HG02970 (cell line): ENCODE measurements at regions not wholly inside any gene's neighbourhood (a gene's known extent, or its start where the extent isn't known, plus 50 kb on each side); places are given as distances from the start of the nearest gene placed in this dataset.
"Not testable (repeated sequence)": the region's sequence is repeated elsewhere in the genome, so short reads cannot be mapped to it uniquely, and the experiment has no call there.

Source experiments
- ATAC-seq: cut with Tn5 transposase; IDR thresholded peaks from one replicate; pipeline ENCODE4 v1.9.1; 2021; ENCODE audit warnings: mild to moderate bottlenecking, moderate library complexity, moderate number of reproducible peaks; ENCODE audit not compliant: unreplicated experiment, low FRiP score

- ATAC-seq, result no peak
These were observed 565.4 kb upstream of the AUTS2 start for GRCh38 chr7:69032848-69033247.

- ATAC-seq, result no peak
These were observed 562.4 kb upstream of the AUTS2 start for GRCh38 chr7:69035826-69036225.

GRCh38 chr7:69036301-69036700 is 562.0 kb upstream of the AUTS2 start:
- ATAC-seq, result no peak

GRCh38 chr7:69038915-69039314 is 559.4 kb upstream of the AUTS2 start:
- no peak for ATAC-seq

- no peak for ATAC-seq
These were observed 556.1 kb upstream of the AUTS2 start for GRCh38 chr7:69042138-69042537.

GRCh38 chr7:69047151-69047754 is 551.0 kb upstream of the AUTS2 start:
- no peak for ATAC-seq

- no peak for ATAC-seq
These were observed 548.9 kb upstream of the AUTS2 start for GRCh38 chr7:69049326-69049725.

- no peak for ATAC-seq
These were observed 545.8 kb upstream of the AUTS2 start for GRCh38 chr7:69052447-69052846.

- ATAC-seq, result no peak
These were observed 537.8 kb upstream of the AUTS2 start for GRCh38 chr7:69060516-69060915.

GRCh38 chr7:69062020-69062765 is 536.1 kb upstream of the AUTS2 start:
- ATAC-seq, result no peak

GRCh38 chr7:69067397-69067796 is 530.9 kb upstream of the AUTS2 start:
- no peak for ATAC-seq

GRCh38 chr7:69070476-69070875 is 527.8 kb upstream of the AUTS2 start:
- ATAC-seq, result no peak

GRCh38 chr7:69076566-69076965 is 521.7 kb upstream of the AUTS2 start:
- ATAC-seq, result no peak

- no peak for ATAC-seq
These were observed 519.1 kb upstream of the AUTS2 start for GRCh38 chr7:69078997-69079769.

- ATAC-seq, result not testable (repeated sequence)
These were observed 511.0 kb upstream of the AUTS2 start for GRCh38 chr7:69087281-69087680.

- ATAC-seq, result no peak
These were observed 510.1 kb upstream of the AUTS2 start for GRCh38 chr7:69088185-69088584.

- ATAC-seq, result no peak
These were observed 507.3 kb upstream of the AUTS2 start for GRCh38 chr7:69090936-69091335.

- ATAC-seq, result no peak
These were observed 506.8 kb upstream of the AUTS2 start for GRCh38 chr7:69091521-69091920.

GRCh38 chr7:69095127-69095526 is 503.1 kb upstream of the AUTS2 start:
- ATAC-seq, result no peak

- ATAC-seq, result no peak
These were observed 502.6 kb upstream of the AUTS2 start for GRCh38 chr7:69095649-69096048.

- no peak for ATAC-seq
These were observed 494.3 kb upstream of the AUTS2 start for GRCh38 chr7:69104023-69104422.

- no peak for ATAC-seq
These were observed 493.2 kb upstream of the AUTS2 start for GRCh38 chr7:69105092-69105491.
